Fibroblast of skin of scalp (primary cell): ENCODE measurements at regions not wholly inside any gene's neighbourhood (a gene's known extent, or its start where the extent isn't known, plus 50 kb on each side); places are given as distances from the start of the nearest gene placed in this dataset.
A peak's percentile ranks its signal among the peaks of the same experiment; 100 is the strongest.

Experiments used
- DNase-seq: peaks from one replicate; pipeline ENCODE4 v3.0.0-alpha.2; 2013

DNA sequence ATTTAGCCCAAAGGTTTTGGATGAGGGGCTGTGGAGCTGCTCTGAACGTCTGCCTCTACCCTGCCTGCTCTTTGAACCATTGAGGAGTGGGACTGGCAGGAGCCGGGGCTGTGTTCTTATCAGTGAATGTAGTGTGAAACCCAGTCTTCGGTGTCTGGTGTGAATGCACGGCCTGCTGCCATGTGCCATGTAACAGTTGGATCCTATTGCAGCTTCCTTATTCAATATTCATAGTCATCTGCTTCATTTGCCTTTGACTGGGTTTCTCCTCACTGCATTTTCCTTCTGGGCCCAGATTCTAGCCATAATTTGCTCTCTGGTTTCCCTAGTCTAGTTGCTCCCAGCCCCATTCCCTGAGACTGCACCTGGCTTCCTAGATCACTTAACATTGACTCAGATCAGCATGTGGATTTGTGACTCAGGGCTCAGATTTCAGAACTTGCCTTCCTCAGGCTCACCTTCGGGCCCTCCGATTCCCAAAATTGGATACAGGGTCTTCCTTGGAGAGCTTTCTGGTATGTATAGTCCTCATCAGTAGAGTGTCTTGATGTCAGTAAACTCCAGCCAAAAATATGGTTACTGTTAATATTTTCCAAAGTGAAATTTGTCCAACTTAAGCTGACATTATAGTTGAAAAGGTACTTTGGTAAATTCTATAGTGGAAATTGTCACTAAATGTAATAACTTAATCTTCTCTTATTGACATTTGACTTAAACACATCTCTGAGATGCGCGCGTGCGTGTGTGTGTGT lies 94.0 kb upstream of the DDIT4L start:
- DNase-seq, result no peak

DNA sequence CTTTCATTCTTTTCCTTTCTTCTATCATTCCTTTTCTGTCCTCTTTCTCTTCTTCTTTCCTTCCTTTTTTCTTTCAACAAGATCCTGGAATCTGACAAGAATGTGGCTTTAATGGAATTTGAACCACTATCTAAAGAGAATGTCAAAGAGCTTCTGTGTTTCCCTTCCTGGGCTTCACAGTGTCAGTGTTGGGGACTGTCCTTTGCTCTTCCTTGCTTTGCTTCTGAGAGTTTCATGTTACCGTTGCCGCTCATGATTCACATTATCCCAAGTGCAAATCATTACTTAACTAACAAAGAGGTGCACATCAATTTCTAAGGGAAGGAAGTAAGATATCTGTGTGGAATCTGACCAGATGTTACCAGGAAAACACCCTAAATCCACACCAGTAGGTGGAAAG lies 90.5 kb upstream of the DDIT4L start:
- DNase-seq, result no peak

DNA sequence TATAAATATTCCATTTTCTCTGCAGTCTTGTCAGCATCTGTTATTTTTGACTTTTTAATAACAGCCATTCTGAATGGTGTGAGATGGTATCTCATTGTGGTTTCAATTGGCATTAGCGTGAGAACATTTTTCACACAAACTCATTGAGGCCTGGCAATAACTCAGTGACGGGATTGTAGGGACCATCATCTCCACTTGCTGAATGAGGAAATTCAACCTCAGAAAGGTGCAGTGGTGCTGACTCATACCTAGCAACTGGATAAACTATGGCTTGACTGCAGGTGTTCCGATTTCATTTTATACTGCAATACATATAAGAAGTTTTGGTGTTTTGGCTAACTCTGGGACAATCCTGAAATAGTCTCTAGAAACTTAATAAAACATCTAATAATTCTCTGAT lies 88.3 kb upstream of the DDIT4L start:
- no peak for DNase-seq

DNA sequence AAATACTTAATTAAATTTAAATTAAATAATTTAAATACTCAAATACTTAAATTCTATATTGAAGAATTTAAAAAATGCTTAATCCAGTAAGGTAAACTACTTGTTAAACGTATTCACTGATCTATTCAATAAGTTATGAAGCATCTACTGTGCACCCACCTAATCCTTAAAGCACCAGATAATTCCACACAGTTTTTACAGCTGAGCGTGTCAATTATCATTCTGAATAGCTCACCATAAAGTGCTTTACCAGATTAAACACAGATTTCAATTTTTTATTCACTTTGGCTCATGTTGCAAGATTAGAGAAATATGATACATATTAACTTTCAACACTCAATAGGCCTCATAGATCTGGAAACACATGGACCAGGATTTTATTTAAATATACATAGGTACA lies 79.2 kb upstream of the DDIT4L start:
- DNase-seq, result no peak

DNA sequence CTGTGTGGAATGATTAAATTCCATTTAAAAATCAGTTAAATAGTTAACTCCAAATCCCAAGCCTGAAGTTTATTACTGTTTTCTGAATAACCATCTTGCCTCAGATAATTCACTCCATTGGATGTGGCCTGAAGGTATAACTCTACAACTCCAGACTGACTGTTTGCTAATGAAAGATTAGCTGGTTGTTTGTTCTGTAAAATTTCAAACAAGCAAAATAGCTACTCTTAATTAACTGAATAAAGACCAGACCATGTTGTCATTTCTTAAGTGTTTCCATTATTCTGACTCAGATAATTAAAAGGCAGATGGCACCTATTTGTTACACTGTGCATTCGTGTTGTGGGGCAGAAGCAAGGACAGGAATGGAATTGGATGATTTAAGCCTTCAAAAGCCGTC lies 78.5 kb upstream of the DDIT4L start:
- DNase-seq, result no peak

DNA sequence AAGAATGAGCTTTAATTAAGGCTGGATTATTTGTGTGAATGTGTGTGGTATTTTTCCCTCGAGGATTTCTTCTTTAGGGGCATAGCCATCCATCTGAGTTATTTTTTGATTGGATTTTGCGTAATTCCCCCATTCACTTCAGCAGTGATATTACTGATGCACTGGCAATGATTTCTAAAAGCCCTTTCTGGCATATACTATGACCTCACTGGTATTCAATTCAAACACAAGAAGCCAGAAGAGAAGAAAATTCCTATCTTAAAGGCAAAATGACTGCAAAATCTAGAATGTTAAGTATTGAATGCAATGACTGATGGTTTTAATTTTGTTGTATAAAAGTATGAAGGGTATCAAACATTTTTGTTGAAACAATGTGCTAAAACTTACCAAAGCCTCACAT lies 71.1 kb upstream of the DDIT4L start:
- peak; percentile 6 for DNase-seq

DNA sequence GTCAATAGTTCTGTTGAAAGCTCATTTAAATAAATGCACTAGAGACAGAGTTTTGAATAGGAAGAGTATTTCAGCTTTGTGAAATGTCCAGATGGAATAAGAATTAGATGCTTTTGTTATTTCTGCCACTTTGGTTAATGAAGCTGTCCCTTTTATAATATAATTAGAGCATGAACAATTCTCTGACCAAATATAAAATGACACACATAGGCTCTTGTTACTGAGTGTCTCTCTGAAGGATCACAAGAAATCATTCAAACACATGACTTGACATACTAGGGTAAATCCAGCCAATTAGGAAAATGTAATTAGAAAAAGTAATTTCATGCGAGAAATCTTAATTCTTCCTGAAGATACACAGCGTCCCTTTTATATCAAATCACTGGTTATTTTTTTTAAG lies 68.4 kb upstream of the DDIT4L start:
- DNase-seq, result no peak

DNA sequence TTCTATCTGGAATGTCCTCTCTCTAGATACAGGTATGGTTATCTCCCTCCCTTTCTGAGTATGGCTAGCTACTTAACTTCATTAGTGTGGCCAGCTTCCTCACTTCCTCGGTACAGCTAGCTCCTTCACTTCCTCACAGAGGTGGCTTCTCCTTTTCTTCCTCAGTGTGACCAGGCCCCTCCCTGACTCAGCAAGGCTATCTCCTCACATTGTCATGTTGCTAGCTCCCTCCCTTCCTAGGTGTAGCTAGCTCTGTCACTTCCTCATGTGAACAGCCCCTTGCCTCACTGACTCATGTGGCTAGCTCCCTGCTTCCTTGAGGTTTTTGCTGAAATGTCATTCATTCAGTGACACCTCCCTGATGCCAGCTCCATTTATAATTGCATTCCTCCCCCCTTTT lies 67.3 kb upstream of the DDIT4L start:
- no peak for DNase-seq

DNA sequence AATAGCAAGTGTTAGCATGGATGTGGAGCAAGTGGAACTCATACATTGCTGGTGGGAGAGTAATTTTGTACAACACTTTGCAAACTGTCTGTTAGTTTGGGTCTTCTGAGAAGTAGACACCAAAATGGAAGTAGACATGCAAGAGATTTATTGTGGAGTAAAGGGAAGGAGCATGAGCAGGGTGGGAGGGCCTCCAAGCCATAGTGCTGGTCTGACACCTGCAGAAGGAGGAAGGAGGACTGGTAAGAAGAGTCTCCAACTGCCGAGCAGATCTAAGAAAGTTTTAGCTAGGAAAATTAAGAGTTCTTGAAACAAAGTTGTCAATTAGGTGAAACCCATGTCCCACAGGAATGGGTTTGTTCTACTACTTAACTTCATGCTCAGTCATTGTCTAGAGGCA lies 64.0 kb upstream of the DDIT4L start:
- no peak for DNase-seq

DNA sequence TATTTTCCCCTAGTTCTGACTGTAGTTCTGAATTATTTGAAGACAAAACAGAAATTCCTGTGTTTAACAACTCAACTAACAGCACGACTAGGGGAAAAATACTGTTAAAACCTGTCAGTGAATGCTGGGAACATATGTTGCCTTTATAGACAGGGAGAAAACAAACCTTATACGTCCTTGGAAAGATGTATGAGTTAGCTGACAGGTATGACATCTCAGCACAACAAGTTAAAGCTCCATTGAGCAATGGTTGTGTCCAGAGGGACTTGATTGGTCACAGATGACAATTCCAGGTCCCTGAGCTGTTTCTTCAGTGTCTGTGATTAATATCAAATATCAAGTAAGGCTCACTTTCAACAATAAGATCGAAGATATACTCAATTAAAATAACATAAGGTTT lies 58.2 kb upstream of the DDIT4L start:
- no peak for DNase-seq

DNA sequence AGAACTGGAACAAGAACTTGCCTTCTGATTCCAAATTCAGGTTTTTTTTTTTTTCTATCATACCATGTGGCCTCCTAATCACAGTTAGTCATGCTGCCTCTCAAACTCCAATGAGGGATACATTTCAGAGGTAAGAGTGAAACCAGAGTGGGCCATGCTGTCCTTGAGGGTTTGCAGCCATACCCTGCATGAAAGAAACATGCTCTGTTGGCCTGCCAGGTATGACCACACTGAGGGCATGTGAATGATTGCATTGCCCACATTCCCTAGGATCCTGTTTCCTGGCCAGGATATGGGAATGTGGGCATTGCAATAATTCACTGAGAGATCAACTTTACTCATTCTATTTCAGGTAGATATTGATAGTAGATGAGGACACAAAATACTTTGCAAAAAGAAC lies 56.4 kb upstream of the DDIT4L start:
- no peak for DNase-seq

DNA sequence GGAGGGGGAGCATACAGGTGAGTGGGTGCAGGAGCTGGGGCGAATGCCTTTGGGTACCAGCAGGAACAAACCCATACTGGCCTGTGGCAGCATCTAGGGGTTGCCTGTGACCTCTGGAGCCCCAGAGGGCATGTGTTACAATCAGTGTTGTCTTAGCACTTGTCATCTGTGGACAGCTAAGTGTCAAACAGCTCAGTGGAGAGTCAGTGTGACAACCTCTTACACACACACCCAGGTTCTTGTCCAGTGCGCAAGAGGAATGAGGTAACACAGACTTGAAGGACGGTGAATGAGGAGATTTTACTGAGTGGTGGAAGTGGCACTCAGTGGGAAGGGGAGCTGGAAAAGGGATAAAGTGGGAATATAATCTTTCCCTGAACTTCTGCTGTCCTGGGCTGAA lies 54.1 kb upstream of the DDIT4L start:
- DNase-seq, result no peak
